ENCODE measurements at regions not wholly inside any gene's neighbourhood (a gene's known extent, or its start where the extent isn't known, plus 50 kb on each side); places are given as distances from the start of the nearest gene placed in this dataset.
A peak's percentile ranks its signal among the peaks of the same experiment; 100 is the strongest.

GRCh38 chr1:229040630-229041358, 230.1 kb upstream of the RAB4A start:
- DNase-seq, result no peak

DNA sequence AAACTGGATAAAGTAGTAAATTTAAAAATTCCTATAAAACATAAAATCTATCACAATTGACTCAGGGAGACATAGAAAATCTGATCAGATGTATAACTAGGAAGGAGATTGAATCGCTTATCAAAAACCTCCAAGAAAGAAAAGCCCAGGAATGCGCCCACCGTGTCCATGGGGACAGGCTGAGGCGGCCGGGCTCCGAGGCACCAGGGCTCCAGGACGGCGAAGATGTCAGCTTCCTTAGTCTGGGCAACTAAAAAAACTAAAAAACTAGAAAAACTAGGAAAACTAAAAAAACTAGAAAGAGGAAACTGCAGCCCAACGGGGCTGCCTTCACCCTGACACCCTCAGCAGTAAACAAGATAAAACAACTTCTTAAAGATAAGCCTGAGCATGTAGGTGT, 229.0 kb upstream of the RAB4A start:
- DNase-seq, result no peak

DNA sequence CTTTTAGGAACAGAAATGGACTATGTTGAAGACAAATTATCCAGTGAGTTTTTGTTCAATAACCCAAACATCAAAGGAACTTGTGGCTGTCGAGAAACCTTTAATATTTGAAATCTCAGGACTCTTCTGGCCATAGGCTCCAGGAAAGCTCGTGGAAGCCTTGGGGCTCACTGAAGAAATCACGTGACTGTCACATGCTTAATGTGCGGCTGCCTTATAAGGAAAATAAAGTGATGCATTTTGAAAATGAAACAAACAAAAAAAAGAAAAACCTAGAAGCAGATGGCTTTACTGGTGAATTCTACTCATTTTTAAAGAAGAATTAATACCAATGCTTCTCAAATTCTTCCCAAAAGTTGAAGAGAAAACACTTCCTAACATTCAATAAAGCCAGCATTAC, 228.4 kb upstream of the RAB4A start:
- DNase-seq, result no peak

DNA sequence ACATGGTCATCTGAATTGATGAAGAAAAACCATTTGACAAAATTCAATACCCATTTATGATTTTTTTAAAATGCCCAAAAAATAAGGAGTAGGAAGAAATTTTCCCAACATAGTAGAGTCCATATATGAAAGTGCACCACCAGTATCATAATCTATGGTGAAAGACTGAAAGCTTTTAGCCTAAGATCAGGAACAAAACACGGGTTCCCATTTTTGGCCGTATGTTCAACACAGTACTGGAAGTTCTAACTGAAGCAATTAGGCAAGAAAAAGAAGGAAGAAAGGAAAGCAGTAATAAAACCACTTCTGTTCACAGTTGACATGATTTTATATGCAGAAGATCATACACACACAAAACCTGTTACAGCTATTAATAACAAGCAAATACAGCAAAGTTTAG, 227.8 kb upstream of the RAB4A start:
- no peak for DNase-seq

DNA sequence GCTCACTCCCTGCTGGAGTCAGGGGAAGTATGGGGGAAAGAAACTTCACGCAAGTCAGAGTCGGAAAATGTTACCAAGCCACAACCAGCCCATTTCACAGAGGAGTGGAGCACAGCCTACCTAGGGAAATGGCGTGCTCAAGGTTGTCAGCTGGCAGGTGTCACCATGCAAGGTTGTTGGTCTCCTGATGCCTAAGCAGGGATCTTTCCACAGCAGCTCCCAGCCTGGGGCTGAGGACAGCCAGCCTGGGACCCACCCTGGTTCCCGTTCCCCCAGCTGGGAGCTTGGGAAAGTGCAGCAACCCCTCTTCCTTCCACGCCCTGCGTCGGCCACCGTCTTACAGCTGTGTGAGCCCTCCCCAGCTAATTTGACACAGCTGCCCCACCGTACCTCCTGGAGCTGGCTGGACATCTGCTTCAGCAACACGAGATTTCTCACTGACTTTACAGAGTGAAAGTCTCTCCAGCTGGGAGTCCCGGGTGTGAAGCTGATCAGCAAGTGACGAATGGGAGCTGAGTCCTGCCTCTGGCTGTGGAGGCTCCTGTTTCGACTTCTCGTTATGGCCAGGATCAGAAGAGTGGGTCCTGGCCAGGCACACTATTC, 224.6 kb upstream of the RAB4A start:
- no peak for DNase-seq

DNA sequence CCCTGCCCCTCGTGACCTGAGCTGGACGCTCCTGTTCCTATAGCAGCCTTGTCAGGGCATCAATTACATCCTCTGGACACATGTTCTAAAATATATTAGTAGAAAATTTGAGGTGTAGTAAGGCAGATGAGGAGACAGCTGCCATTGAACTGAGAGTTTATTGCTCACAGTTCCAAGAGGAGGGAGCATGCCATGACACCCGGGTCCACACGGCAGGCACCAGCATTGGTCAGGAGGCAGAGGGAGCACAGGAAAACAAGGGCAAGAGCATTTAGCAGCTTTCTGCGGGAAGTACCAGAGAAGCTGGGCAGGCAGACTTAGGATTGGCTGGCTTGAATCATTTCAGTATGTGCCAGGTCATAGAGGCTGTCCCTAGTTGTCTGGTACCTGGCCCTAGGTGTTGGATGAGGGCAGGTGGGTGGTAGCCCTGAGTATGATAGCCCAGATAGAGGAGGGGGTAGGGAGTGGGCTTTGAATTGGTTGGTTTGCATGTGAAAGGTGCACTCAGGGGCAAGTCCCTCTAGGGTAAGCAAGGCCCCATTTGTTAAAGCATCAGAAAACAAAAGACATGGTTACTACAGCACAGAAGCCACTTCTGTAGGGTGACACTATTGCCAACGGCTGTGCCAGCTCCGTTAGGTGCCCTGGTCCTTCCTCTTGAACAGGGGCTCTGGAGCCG, 223.6 kb upstream of the RAB4A start:
- DNase-seq, result no peak

GRCh38 chr1:229047840-229048620, 222.9 kb upstream of the RAB4A start:
- DNase-seq, result no peak

GRCh38 chr1:229048896-229049295, 222.0 kb upstream of the RAB4A start:
- DNase-seq, result no peak

DNA sequence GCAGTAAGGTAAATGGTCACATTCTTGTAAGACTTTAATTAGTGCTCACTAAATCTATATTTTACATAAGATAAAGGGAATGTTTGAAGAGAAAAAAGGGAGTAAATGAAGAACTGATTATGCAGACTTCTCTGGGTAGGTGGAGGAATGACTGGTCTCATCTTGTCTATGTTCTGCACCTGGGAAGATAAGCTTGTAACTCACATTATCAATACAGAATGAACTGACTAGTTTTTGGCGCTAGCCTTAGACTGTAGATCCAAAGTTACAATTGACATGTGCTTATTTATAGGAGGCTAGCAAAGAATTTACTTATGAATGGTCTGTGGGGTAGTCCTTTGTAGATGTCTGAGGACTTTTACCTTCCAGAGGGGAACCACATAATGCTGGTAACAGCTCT, 214.9 kb upstream of the RAB4A start:
- DNase-seq, result no peak

- DNase-seq, result peak; percentile 25
Measured at GRCh38 chr1:229058111-229058561, 212.8 kb upstream of the RAB4A start.

GRCh38 chr1:229058729-229059128, 212.2 kb upstream of the RAB4A start:
- no peak for DNase-seq

GRCh38 chr1:229059671-229060539, 211.0 kb upstream of the RAB4A start:
- DNase-seq, result no peak

- DNase-seq, result no peak
Measured at GRCh38 chr1:229062135-229062534, 208.8 kb upstream of the RAB4A start.

- no peak for DNase-seq
Measured at GRCh38 chr1:229063154-229063773, 207.6 kb upstream of the RAB4A start.

GRCh38 chr1:229064320-229065168, 206.4 kb upstream of the RAB4A start:
- no peak for DNase-seq

DNA sequence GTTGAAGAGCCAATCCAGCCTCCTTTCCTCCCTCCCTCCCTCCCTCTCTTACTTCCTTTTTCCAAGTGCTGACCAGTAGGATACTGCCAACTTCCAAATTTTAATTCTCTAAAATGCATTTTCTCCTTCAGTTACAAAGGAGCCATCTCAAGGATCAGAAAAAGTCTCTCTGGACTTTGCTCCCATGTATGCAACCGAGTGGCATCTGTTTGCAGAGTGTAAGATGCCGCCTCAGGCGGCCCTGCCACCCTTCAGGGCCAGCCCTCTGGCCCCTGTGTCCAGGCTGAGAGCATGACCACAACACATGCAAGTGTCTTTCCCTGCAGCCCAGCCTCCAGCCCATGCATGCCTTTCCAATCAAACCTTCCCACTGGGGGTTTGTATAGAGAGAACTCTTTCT, 205.3 kb upstream of the RAB4A start:
- DNase-seq, result no peak

DNA sequence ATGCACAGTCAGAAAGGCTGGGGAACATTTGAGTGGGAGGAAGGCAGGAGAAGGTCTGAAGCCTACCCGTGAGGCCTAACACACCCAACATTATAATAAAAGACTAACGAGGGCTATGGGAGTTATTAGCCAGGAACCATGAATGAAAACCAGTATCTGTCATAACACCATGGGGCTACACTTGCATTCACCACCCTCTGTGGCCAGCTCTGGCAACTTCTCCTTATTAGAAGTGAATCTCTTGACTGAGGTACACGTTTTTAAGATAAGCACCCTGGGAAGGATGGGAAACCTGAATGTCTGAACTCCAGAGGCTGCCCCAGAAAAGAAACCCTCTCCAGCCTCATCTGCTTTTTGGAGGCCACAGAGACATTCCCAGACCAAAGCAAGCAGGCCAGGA, 204.3 kb upstream of the RAB4A start:
- DNase-seq, result no peak

DNA sequence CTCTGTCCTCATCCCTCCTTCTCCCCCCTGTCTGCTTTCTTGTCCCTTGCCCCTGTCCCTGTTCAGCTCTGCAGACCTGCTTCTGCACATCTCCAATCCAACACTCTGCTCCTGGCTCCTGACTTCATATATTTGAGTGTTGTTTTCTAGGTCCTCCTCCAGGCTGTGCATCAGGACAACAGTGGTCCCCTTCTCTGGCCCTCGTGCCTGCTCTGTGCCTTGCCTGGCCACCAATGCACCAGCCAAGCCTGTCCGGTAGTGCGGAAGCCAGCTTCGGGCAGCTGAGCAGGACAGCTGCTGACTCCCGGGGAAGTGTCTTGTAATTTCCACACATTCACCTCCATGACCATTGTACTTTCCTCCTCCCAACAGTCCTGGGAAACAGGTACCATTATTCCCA, 203.4 kb upstream of the RAB4A start:
- DNase-seq, result no peak

GRCh38 chr1:229068270-229068987, 202.5 kb upstream of the RAB4A start:
- DNase-seq, result no peak

DNA sequence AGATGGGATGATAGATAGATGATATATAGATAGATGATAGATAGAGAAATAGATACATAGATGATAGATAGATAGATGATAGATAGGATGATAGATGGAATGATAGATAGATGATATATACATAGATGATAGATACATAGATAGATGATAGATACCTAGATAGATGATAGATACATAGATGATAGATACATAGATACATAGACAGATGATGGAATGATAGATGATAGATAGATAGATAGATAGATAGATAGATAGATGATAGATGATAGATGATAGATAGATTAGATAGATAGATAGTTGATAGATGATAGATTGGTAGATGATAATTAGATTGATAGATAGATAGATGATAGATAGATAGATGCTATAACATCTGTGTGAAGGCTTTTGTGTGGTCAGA, 201.7 kb upstream of the RAB4A start:
- DNase-seq, result no peak
